H54 (cell line): ENCODE measurements at regions not wholly inside any gene's neighbourhood (a gene's known extent, or its start where the extent isn't known, plus 50 kb on each side); places are given as distances from the start of the nearest gene placed in this dataset.

Source experiments
- DNase-seq: peaks from one replicate; pipeline ENCODE4 v3.0.0; 2011; ENCODE audit warnings: low spot score, mixed read lengths; ENCODE audit not compliant: insufficient read length
- FAIRE-seq: peaks from 3 replicates; lab custom pipeline; 2011; peaks lifted over from hg19 to GRCh38; lab: Jason Lieb, UNC
- POLR2A ChIP-seq: IDR thresholded peaks from 2 replicates; pipeline ENCODE4 v1.6.1; 2011; ENCODE audit warnings: low read depth, mild to moderate bottlenecking, low read length

GRCh38 chr12:45102818-45103217, 51.9 kb upstream of the DBX2 start:
- no peak for TF ChIP-seq POLR2A
- no peak for DNase-seq
- FAIRE-seq = no peak

GRCh38 chr12:45105996-45106395, 55.1 kb upstream of the DBX2 start:
- no peak for TF ChIP-seq POLR2A
- DNase-seq (no peak), FAIRE-seq (no peak)

- FAIRE-seq = no peak
These were observed 61.4 kb upstream of the DBX2 start for GRCh38 chr12:45112306-45112705.

GRCh38 chr12:45121224-45121623, 70.3 kb upstream of the DBX2 start:
- FAIRE-seq = no peak
- no peak for DNase-seq
- TF ChIP-seq POLR2A = no peak

More at GRCh38 chr12:45112306-45112705, 61.4 kb upstream of the DBX2 start:
- no peak for DNase-seq
- TF ChIP-seq POLR2A = no peak

- TF ChIP-seq POLR2A = no peak
- FAIRE-seq (no peak), DNase-seq (no peak)
These were observed 72.0 kb upstream of the DBX2 start for GRCh38 chr12:45122768-45123380.

- FAIRE-seq = no peak
These were observed 73.7 kb upstream of the DBX2 start for GRCh38 chr12:45124485-45125155.

GRCh38 chr12:45125997-45126396, 75.1 kb upstream of the DBX2 start:
- DNase-seq (no peak), FAIRE-seq (no peak)
- TF ChIP-seq POLR2A = no peak

More at GRCh38 chr12:45124485-45125155, 73.7 kb upstream of the DBX2 start:
- TF ChIP-seq POLR2A = no peak
- no peak for DNase-seq

GRCh38 chr12:45128637-45129036, 77.7 kb upstream of the DBX2 start:
- no peak for DNase-seq
- no peak for FAIRE-seq
- TF ChIP-seq POLR2A = no peak

GRCh38 chr12:45130881-45131281, 80.0 kb upstream of the DBX2 start:
- no peak for TF ChIP-seq POLR2A
- FAIRE-seq (peak; percentile 95), DNase-seq (peak; percentile 28)

GRCh38 chr12:45131506-45131905, 80.6 kb upstream of the DBX2 start:
- no peak for TF ChIP-seq POLR2A
- FAIRE-seq = peak; percentile 45
- DNase-seq = no peak

- DNase-seq (no peak), FAIRE-seq (no peak)
- TF ChIP-seq POLR2A = no peak
These were observed 77.3 kb upstream of the ANO6 start for GRCh38 chr12:45138609-45139008.

- FAIRE-seq = no peak
- TF ChIP-seq POLR2A = no peak
These were observed 67.9 kb upstream of the ANO6 start for GRCh38 chr12:45148006-45148405.

GRCh38 chr12:45148619-45149018, 67.3 kb upstream of the ANO6 start:
- TF ChIP-seq POLR2A = no peak
- no peak for DNase-seq
- FAIRE-seq = no peak

More at GRCh38 chr12:45148006-45148405, 67.9 kb upstream of the ANO6 start:
- no peak for DNase-seq

- DNase-seq = no peak
- no peak for TF ChIP-seq POLR2A
- FAIRE-seq = no peak
These were observed 50.6 kb upstream of the ANO6 start for GRCh38 chr12:45165284-45165683.

GRCh38 chr12:45166056-45166455, 49.8 kb upstream of the ANO6 start:
- no peak for TF ChIP-seq POLR2A
- DNase-seq (no peak), FAIRE-seq (no peak)
